ENCODE measurements at regions not wholly inside any gene's neighbourhood (a gene's known extent, or its start where the extent isn't known, plus 50 kb on each side); places are given as distances from the start of the nearest gene placed in this dataset.
A peak's percentile ranks its signal among the peaks of the same experiment; 100 is the strongest.
"Not testable (repeated sequence)": the region's sequence is repeated elsewhere in the genome, so short reads cannot be mapped to it uniquely, and the experiment has no call there.

GRCh38 chr6:137623293-137623692 is 129.1 kb upstream of the OLIG3 start:
- no peak for DNase-seq (ENCODE audit: low spot score)

- no peak for DNase-seq (ENCODE audit: low spot score)
Observed at GRCh38 chr6:137625100-137625661, 131.0 kb upstream of the OLIG3 start.

- no peak for DNase-seq (ENCODE audit: low spot score)
Observed at GRCh38 chr6:137625808-137626207, 131.6 kb upstream of the OLIG3 start.

GRCh38 chr6:137630666-137631065 is 136.5 kb upstream of the OLIG3 start:
- DNase-seq (ENCODE audit: low spot score): no peak

GRCh38 chr6:137631323-137631722 is 137.1 kb upstream of the OLIG3 start:
- no peak for DNase-seq (ENCODE audit: low spot score)

- not testable (repeated sequence) for DNase-seq (ENCODE audit: low spot score)
Observed at GRCh38 chr6:137634177-137634576, 140.0 kb upstream of the OLIG3 start.

GRCh38 chr6:137637121-137637520 is 142.9 kb upstream of the OLIG3 start:
- no peak for DNase-seq (ENCODE audit: low spot score)

GRCh38 chr6:137638926-137639706 is 144.9 kb upstream of the OLIG3 start:
- DNase-seq (ENCODE audit: low spot score): no peak

GRCh38 chr6:137640086-137640485 is 145.9 kb upstream of the OLIG3 start:
- no peak for DNase-seq (ENCODE audit: low spot score)

GRCh38 chr6:137641474-137642077 is 147.4 kb upstream of the OLIG3 start:
- peak; percentile 73 for DNase-seq (ENCODE audit: low spot score)

GRCh38 chr6:137643210-137643609 is 149.0 kb upstream of the OLIG3 start:
- not testable (repeated sequence) for DNase-seq (ENCODE audit: low spot score)

GRCh38 chr6:137643644-137644043 is 149.4 kb upstream of the OLIG3 start:
- DNase-seq (ENCODE audit: low spot score): not testable (repeated sequence)

- DNase-seq (ENCODE audit: low spot score): no peak
Observed at GRCh38 chr6:137645850-137646249, 151.7 kb upstream of the OLIG3 start.

- DNase-seq (ENCODE audit: low spot score): no peak
Observed at GRCh38 chr6:137646484-137646883, 152.3 kb upstream of the OLIG3 start.

GRCh38 chr6:137647762-137648447 is 153.7 kb upstream of the OLIG3 start:
- no peak for DNase-seq (ENCODE audit: low spot score)

GRCh38 chr6:137650720-137651119 is 156.5 kb upstream of the OLIG3 start:
- no peak for DNase-seq (ENCODE audit: low spot score)

- no peak for DNase-seq (ENCODE audit: low spot score)
Observed at GRCh38 chr6:137651178-137651577, 157.0 kb upstream of the OLIG3 start.

GRCh38 chr6:137651591-137652335 is 157.6 kb upstream of the OLIG3 start:
- no peak for DNase-seq (ENCODE audit: low spot score)

- no peak for DNase-seq (ENCODE audit: low spot score)
Observed at GRCh38 chr6:137652961-137653705, 158.9 kb upstream of the OLIG3 start.

GRCh38 chr6:137653706-137654059 is 159.5 kb upstream of the OLIG3 start:
- DNase-seq (ENCODE audit: low spot score): no peak

GRCh38 chr6:137654365-137654981 is 160.3 kb upstream of the OLIG3 start:
- no peak for DNase-seq (ENCODE audit: low spot score)
